ENCODE measurements at regions not wholly inside any gene's neighbourhood (a gene's known extent, or its start where the extent isn't known, plus 50 kb on each side); places are given as distances from the start of the nearest gene placed in this dataset.
"Not testable (repeated sequence)": the region's sequence is repeated elsewhere in the genome, so short reads cannot be mapped to it uniquely, and the experiment has no call there.

DNA sequence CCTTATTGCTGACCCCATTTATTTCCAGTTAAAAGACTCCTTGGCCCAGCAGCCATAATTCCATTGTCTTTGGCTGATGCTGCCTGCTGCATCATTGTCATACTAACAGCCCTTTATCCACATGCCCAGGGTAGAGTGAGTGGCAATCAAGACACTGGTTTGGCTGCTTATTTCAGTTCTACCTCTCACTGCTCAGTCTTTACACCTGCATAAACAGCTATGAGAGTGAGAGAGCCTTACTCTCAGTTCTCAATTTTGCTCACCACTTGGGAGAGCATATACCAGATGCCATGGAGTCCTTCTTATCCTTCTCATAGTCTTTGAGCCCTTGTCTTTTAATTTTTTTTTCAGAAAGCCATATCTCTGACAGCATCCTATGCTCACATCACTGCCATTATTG lies 596.9 kb upstream of the CYLC2 start:
- H3K27ac Mint-ChIP-seq, result no peak overlapping the region
- H3K27me3 Mint-ChIP-seq, result no peaks in the 10 kb centered on the region
- H3K4me3 Mint-ChIP-seq, result no peak overlapping the region
- no peaks in the 10 kb centered on the region for H3K36me3 Mint-ChIP-seq (ENCODE audit: low read depth)
- DNase-seq (no peak), ATAC-seq (no peak)
- H3K4me1 Mint-ChIP-seq (ENCODE audit: low read depth), result no peaks in the 10 kb centered on the region
- POLR2A ChIA-PET, result no interaction called here
- H3K9me3 Mint-ChIP-seq, result peaks cover 5% of the 10 kb centered on the region
- CTCF ChIA-PET, result no interaction called here
- intact Hi-C loops (cut with micrococcal nuclease), result no loop called here
- TF ChIP-seq, protein P1, sequence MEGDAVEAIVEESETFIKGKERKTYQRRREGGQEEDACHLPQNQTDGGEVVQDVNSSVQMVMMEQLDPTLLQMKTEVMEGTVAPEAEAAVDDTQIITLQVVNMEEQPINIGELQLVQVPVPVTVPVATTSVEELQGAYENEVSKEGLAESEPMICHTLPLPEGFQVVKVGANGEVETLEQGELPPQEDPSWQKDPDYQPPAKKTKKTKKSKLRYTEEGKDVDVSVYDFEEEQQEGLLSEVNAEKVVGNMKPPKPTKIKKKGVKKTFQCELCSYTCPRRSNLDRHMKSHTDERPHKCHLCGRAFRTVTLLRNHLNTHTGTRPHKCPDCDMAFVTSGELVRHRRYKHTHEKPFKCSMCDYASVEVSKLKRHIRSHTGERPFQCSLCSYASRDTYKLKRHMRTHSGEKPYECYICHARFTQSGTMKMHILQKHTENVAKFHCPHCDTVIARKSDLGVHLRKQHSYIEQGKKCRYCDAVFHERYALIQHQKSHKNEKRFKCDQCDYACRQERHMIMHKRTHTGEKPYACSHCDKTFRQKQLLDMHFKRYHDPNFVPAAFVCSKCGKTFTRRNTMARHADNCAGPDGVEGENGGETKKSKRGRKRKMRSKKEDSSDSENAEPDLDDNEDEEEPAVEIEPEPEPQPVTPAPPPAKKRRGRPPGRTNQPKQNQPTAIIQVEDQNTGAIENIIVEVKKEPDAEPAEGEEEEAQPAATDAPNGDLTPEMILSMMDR (IDR thresholded peaks at IDR 0.05), result no peak

DNA sequence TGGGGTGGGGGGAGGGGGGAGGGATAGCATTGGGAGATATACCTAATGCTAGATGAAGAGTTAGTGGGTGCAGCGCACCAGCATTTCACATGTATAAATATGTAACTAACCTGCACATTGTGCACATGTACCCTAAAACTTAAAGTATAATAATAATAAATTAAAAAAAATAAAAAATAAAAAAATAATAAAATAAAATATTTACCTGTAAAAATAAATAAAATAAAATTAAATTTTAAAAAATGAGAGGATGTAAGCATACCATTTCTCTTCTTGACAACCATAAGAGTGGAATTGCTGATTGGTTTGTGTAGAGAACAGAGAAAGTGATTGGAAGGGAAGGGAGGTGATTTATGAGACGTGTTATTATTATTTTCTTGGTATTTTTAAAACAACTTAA lies 609.5 kb upstream of the CYLC2 start:
- DNase-seq; ATAC-seq; H3K27me3 Mint-ChIP-seq; CTCF ChIA-PET; intact Hi-C loops (cut with micrococcal nuclease); H3K4me1 Mint-ChIP-seq (ENCODE audit: low read depth); H3K27ac Mint-ChIP-seq; H3K9me3 Mint-ChIP-seq; H3K36me3 Mint-ChIP-seq (ENCODE audit: low read depth); H3K4me3 Mint-ChIP-seq; POLR2A ChIA-PET: not testable (repeated sequence)

DNA sequence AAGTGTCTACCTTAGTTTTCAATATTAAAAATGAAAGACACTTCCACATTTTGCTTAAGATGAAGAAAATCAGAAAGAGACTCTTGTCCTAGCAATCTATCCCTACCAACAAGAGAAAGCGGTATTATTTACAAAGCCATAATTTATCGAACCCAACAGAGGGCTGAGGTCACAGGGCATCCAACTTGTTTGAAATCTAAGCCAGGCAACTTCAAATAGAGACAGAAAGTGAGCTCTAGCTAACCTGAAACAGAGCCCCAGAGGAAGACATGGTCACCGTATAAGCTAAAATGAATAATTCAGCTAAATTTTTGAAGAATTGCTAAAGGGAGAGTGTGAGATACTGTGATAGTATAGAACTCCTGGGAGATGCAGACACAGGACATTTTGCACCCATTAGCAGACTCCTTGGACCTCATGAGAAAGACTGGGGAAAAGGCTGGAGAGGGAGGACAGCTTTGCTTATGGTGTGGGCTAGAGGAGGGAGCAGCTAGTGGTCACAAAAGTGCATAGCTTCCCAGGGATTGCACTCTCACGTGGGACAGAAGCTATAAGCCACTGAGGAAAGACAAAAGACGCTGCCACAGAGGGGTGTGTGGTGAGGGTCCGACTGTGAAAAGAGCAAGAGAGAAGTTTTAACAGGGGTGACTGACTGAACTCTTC lies 624.2 kb upstream of the GRIN3A start:
- no peaks in the 10 kb centered on the region for H3K27me3 Mint-ChIP-seq
- POLR2A ChIA-PET, result no interaction called here
- intact Hi-C loops (cut with micrococcal nuclease), result no loop called here
- peaks cover 14% of the 10 kb centered on the region for H3K9me3 Mint-ChIP-seq
- no peaks in the 10 kb centered on the region for H3K36me3 Mint-ChIP-seq (ENCODE audit: low read depth)
- TF ChIP-seq, protein P1 (IDR thresholded peaks at IDR 0.05), result no peak
- no peak for DNase-seq
- CTCF ChIA-PET, result no interaction called here
- ATAC-seq, result no peak
- H3K4me1 Mint-ChIP-seq (ENCODE audit: low read depth), result no peaks in the 10 kb centered on the region
- no peak overlapping the region for H3K27ac Mint-ChIP-seq
- H3K4me3 Mint-ChIP-seq, result no peak overlapping the region

DNA sequence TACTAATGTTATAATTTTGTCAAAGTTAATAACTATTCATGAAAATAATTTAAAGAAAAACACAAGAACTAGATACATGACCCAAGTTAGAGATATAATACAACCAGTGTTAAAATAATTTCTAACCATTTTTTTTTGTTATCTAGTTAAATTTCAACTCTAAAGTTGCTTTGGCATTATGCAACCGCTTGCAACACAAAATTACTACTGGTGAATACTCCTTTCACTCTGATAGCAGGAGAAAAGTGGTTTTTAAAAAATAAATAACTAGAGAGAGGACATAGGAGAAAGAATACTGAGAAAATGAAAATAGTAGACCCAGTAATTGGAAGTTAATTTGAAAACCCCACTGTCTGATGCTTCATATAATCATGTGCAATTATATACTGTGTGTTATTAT lies 622.4 kb upstream of the GRIN3A start:
- H3K4me1 Mint-ChIP-seq (ENCODE audit: low read depth), result no peaks in the 10 kb centered on the region
- no peak for DNase-seq
- H3K27ac Mint-ChIP-seq, result no peak overlapping the region
- no peaks in the 10 kb centered on the region for H3K27me3 Mint-ChIP-seq
- CTCF ChIA-PET, result no interaction called here
- ATAC-seq, result no peak
- no peak overlapping the region for H3K4me3 Mint-ChIP-seq
- H3K36me3 Mint-ChIP-seq (ENCODE audit: low read depth), result no peaks in the 10 kb centered on the region
- H3K9me3 Mint-ChIP-seq, result peaks cover 17% of the 10 kb centered on the region
- POLR2A ChIA-PET, result no interaction called here
- TF ChIP-seq, protein P1 (IDR thresholded peaks at IDR 0.05), result no peak
- intact Hi-C loops (cut with micrococcal nuclease), result no loop called here

DNA sequence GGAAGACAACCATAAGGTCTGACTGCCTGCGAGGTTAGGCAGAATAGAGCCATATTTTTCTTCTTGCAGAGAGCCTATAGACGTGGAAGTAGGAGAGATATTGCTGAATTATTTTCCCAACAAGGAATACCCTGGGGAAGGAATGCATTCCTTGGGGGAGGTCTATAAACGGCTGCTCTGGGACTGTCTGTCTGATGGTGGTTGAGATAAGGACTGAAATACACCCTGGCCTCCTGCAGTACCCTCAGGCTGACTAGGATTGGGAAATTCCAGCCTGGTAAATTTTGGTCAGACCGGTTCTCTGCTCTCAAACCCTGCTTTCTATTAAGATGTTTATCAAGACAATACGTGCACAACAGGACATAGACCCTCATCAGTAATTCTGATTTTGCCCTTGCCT lies 617.5 kb upstream of the GRIN3A start:
- peaks cover 15% of the 10 kb centered on the region for H3K9me3 Mint-ChIP-seq
- TF ChIP-seq, protein P1 (IDR thresholded peaks at IDR 0.05), result no peak
- ChIA-PET CTCF (no interaction called here), POLR2A (no interaction called here)
- no peak for DNase-seq
- no peak for ATAC-seq
- no peaks in the 10 kb centered on the region for H3K4me1 Mint-ChIP-seq (ENCODE audit: low read depth)
- H3K4me3 Mint-ChIP-seq, result no peak overlapping the region
- H3K27ac Mint-ChIP-seq, result no peak overlapping the region
- H3K36me3 Mint-ChIP-seq (ENCODE audit: low read depth), result no peaks in the 10 kb centered on the region
- intact Hi-C loops (cut with micrococcal nuclease), result no loop called here
- H3K27me3 Mint-ChIP-seq, result no peaks in the 10 kb centered on the region

DNA sequence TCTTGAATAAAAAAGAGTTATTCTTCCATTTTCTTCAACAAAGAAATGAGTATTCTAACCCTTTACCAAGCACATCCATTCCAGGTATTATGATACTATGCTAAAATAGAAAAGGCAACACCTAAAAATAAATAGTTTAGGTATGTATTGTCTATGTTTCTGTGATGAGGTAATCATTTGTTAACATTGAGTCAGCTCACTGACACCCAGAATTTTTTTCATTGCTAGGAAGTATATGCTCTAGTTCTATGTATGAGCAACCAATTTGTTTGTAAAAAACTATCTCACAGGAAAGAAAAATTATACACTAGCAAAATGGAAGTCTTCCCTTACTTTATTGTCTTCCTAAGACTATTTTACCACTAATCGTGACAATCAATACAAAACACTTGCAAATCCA lies 615.6 kb upstream of the GRIN3A start:
- Mint-ChIP-seq H3K27ac (no peak overlapping the region), H3K9me3 (peaks cover 19% of the 10 kb centered on the region), H3K4me3 (no peak overlapping the region), H3K4me1 (ENCODE audit: low read depth) (no peaks in the 10 kb centered on the region), H3K27me3 (no peaks in the 10 kb centered on the region), H3K36me3 (ENCODE audit: low read depth) (no peaks in the 10 kb centered on the region)
- ChIA-PET CTCF (no interaction called here), POLR2A (no interaction called here)
- ATAC-seq, result no peak
- DNase-seq, result no peak
- intact Hi-C loops (cut with micrococcal nuclease), result no loop called here
- TF ChIP-seq, protein P1 (IDR thresholded peaks at IDR 0.05), result no peak

DNA sequence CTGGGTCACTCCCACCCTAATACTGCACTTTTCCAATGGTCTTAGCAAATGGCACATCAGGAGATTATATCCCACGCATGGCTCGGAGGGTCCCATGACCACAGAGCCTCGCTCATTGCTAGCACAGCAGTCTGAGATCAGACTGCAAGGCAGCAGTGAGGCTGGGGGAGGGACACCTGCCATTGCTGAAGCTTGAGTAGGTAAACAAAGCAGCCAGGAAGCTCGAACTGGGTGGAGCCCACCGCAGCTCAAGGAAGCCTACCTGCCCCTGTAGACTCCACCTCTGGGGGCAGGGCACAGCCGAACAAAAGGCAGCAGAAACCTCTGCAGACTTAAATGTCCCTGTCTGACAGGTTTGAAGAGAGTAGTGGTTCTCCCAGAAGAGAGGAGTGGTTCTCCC lies 599.0 kb upstream of the GRIN3A start:
- CTCF ChIA-PET, result not testable (repeated sequence)

More for the DNA sequence above, 599.0 kb upstream of the GRIN3A start:
- POLR2A ChIA-PET; H3K27me3 Mint-ChIP-seq; DNase-seq; intact Hi-C loops (cut with micrococcal nuclease); H3K27ac Mint-ChIP-seq; H3K36me3 Mint-ChIP-seq (ENCODE audit: low read depth); ATAC-seq; H3K4me1 Mint-ChIP-seq (ENCODE audit: low read depth); H3K4me3 Mint-ChIP-seq: not testable (repeated sequence)
- peaks cover 10% of the 10 kb centered on the region for H3K9me3 Mint-ChIP-seq

Measured in activated CD8-positive, alpha-beta T cell treated with anti-CD3 and anti-CD28 coated beads for 36 hours (primary cell).